H1 (cell line): ENCODE measurements at regions not wholly inside any gene's neighbourhood (a gene's known extent, or its start where the extent isn't known, plus 50 kb on each side); places are given as distances from the start of the nearest gene placed in this dataset.

ENCODE experiments used
- CTCF ChIP-seq, 3 experiments: IDR thresholded peaks; 1 replicate in 2 of 3; 2 replicates in 1 of 3; pipeline versions ENCODE4 v1.5.1 to v1.6.1; 2011; ENCODE audit warnings: low read length in 3 of 3, mild to moderate bottlenecking in 3 of 3, inconsistent platforms in 2 of 3, low read depth in 1 of 3, moderate library complexity in 1 of 3; ENCODE audit not compliant: insufficient read depth in 1 of 3; ENCODE audit errors: control extremely low read depth in 1 of 3
- EP300 ChIP-seq, 2 experiments: IDR thresholded peaks; 1 replicate in 1 of 2; 2 replicates in 1 of 2; pipeline ENCODE4 v1.6.1; 2011 to 2012; ENCODE audit warnings: low read depth in 2 of 2, low read length in 2 of 2, mild to moderate bottlenecking in 2 of 2, borderline replicate concordance in 1 of 2, inconsistent platforms in 1 of 2, moderate library complexity in 1 of 2
- EZH2 ChIP-seq: fragments of 200-600 bp; sonication (generic); IDR thresholded peaks from 2 replicates; pipeline ENCODE4 v1.7.1; 2012; ENCODE audit warnings: low read depth, mild to moderate bottlenecking, moderate library complexity, low read length, inconsistent platforms; ENCODE audit not compliant: severe bottlenecking
- KDM5A ChIP-seq: fragments of 200-600 bp; IDR thresholded peaks from 2 replicates; pipeline ENCODE4 v1.7.1; 2012; ENCODE audit warnings: mild to moderate bottlenecking, low read length, inconsistent platforms, mixed read lengths
- RAD21 ChIP-seq, 2 experiments: IDR thresholded peaks in 1 of 2; conservative IDR thresholded peaks in 1 of 2; 2 replicates each; pipeline ENCODE4 v1.6.1; 2011; ENCODE audit warnings: low read depth in 2 of 2, low read length in 2 of 2, improper control_type of control experiment in 1 of 2, inconsistent platforms in 1 of 2, mild to moderate bottlenecking in 1 of 2, moderate library complexity in 1 of 2
- RFX5 ChIP-seq: IDR thresholded peaks from 2 replicates; pipeline ENCODE4 v1.6.1; 2011; ENCODE audit warnings: low read depth, low read length, improper control_type of control experiment, borderline replicate concordance
- SIN3A ChIP-seq, 2 experiments: IDR thresholded peaks in 1 of 2; conservative IDR thresholded peaks in 1 of 2; 2 replicates each; pipeline ENCODE4 v1.6.1; 2011 to 2012; ENCODE audit warnings: low read length in 2 of 2, improper control_type of control experiment in 1 of 2, low read depth in 1 of 2, mild to moderate bottlenecking in 1 of 2
- SP2 ChIP-seq: IDR thresholded peaks from 2 replicates; pipeline ENCODE4 v1.6.1; 2012; ENCODE audit warnings: mild to moderate bottlenecking, low read length, inconsistent platforms
- USF2 ChIP-seq: IDR thresholded peaks from 2 replicates; pipeline ENCODE4 v1.6.1; 2011; ENCODE audit warnings: low read length, improper control_type of control experiment

- TF ChIP-seq SP2 (no peak), SIN3A (conservative IDR thresholded peaks at IDR 0.05 in 1 of 2, IDR thresholded peaks at IDR 0.05 in 1 of 2; ENCODE audit: low read depth in 1 of 2, low read length in 2 of 2) (no peak), RFX5 (no peak), CTCF (IDR thresholded peaks at IDR 0.05; ENCODE audit: control extremely low read depth in 1 of 3, insufficient read depth in 1 of 3, low read depth in 1 of 3, low read length in 3 of 3) (no peak), USF2 (no peak), KDM5A (no peak), EP300 (IDR thresholded peaks at IDR 0.05; ENCODE audit: borderline replicate concordance in 1 of 2, low read depth in 2 of 2, low read length in 2 of 2) (no peak), RAD21 (IDR thresholded peaks at IDR 0.05 in 1 of 2, conservative IDR thresholded peaks at IDR 0.05 in 1 of 2; ENCODE audit: low read depth in 2 of 2, low read length in 2 of 2) (no peak), EZH2 (no peak)
These were observed 54.8 kb downstream of the CEP43 start for GRCh38 chr6:167053895-167054530.
